ENCODE measurements at regions not wholly inside any gene's neighbourhood (a gene's known extent, or its start where the extent isn't known, plus 50 kb on each side); places are given as distances from the start of the nearest gene placed in this dataset.

DNA sequence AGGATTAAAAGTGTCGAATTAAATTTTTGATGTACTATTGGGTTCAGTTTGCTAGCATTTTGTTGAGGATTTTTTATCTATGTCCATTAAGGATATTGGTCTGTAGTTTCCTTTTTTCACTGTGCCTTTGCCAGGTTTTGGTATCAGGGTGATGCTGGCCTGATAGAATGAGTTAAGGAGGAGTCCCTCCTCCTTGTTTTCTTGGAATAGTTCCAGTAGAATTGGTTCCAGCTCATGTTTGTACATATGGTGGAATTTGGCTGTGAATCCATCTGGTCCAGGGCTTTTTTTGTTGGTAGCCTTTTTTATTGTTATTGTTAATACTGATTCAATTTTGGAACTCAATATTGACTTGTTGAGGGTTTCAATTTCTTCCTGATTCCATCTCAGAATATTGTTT lies 141.8 kb downstream of the SIM1 start:
- no peak for ATAC-seq
- Histone ChIP-seq H3K36me3 (no peaks in the 10 kb centered on the region), H3K27ac (no peak overlapping the region), H3K4me3 (no peak overlapping the region), H3K4me1 (no peaks in the 10 kb centered on the region), H3K9me3 (no peaks in the 10 kb centered on the region), H3K27me3 (no peaks in the 10 kb centered on the region)
- FAIRE-seq, result no peak
- DNase-seq, result no peak
- TF ChIP-seq, protein P1, sequence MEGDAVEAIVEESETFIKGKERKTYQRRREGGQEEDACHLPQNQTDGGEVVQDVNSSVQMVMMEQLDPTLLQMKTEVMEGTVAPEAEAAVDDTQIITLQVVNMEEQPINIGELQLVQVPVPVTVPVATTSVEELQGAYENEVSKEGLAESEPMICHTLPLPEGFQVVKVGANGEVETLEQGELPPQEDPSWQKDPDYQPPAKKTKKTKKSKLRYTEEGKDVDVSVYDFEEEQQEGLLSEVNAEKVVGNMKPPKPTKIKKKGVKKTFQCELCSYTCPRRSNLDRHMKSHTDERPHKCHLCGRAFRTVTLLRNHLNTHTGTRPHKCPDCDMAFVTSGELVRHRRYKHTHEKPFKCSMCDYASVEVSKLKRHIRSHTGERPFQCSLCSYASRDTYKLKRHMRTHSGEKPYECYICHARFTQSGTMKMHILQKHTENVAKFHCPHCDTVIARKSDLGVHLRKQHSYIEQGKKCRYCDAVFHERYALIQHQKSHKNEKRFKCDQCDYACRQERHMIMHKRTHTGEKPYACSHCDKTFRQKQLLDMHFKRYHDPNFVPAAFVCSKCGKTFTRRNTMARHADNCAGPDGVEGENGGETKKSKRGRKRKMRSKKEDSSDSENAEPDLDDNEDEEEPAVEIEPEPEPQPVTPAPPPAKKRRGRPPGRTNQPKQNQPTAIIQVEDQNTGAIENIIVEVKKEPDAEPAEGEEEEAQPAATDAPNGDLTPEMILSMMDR (IDR thresholded peaks at IDR 0.05), result no peak
- WGBS, 2 donors, result 68 to 76% methylated on average over 1 of the region's 1 CpG
- intact Hi-C loops (cut with DNase I), result no loop called here

DNA sequence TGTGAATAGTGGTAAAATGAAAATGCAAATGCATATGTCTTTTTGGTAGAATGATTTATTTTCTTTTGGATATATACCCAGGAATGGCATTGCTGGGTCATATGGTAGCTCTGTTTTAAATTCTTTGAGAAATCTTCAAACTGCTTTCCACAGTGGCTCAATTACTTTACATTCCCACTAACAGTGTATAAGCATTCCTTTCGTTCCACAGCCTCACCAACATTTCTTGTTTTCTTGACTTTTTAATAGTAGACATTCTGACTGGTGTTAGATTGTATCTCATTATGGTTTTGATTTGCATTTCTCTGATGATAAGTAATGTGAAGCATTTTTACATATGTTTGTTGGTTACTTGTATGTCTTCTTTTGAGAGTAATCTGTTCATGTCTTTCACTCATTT lies 144.0 kb downstream of the SIM1 start:
- H3K27ac ChIP-seq, result no peak overlapping the region
- TF ChIP-seq, protein P1 (IDR thresholded peaks at IDR 0.05), result no peak
- DNase-seq (no peak), FAIRE-seq (no peak), ATAC-seq (no peak)
- no peaks in the 10 kb centered on the region for H3K4me1 ChIP-seq
- intact Hi-C loops (cut with DNase I), result no loop called here
- no peak overlapping the region for H3K4me3 ChIP-seq
- no peaks in the 10 kb centered on the region for H3K36me3 ChIP-seq
- H3K9me3 ChIP-seq, result no peaks in the 10 kb centered on the region
- peaks cover 0 to 3% (median 0%) of the 10 kb centered on the region in 4 donors for H3K27me3 ChIP-seq
- WGBS, 2 donors, result 68 to 80% methylated on average over 1 of the region's 1 CpG

DNA sequence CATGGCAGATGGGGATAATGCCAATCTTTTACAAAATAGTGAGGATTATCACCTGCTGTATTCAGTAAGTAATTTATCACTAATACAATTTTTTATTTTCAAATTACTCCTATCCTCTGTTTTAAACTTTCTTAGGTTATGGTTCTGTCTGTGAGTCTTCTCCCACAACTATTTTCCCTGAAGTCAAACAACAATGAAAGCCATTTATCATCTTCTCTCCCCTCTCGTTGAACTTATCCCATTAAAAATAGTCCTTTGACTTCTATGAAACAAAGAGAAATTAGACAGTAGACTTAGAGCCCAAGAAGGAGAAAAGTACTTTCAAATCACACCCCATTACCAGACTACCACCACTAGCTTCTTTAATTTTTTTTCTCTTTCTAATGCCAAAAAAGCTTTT lies 147.7 kb downstream of the SIM1 start:
- ATAC-seq, result no peak
- no peaks in the 10 kb centered on the region for H3K36me3 ChIP-seq
- intact Hi-C loops (cut with DNase I), result no loop called here
- H3K4me1 ChIP-seq, result no peaks in the 10 kb centered on the region
- H3K9me3 ChIP-seq, result no peaks in the 10 kb centered on the region
- no peak overlapping the region for H3K27ac ChIP-seq
- TF ChIP-seq, protein P1 (IDR thresholded peaks at IDR 0.05), result no peak
- DNase-seq, result no peak
- H3K27me3 ChIP-seq, result peaks cover 0 to 3% (median 0%) of the 10 kb centered on the region in 4 donors
- H3K4me3 ChIP-seq, result no peak overlapping the region
- no peak for FAIRE-seq
- whole genome bisulfite sequencing, 2 donors, result 10 to 32% methylated on average over 1 of the region's 1 CpG

DNA sequence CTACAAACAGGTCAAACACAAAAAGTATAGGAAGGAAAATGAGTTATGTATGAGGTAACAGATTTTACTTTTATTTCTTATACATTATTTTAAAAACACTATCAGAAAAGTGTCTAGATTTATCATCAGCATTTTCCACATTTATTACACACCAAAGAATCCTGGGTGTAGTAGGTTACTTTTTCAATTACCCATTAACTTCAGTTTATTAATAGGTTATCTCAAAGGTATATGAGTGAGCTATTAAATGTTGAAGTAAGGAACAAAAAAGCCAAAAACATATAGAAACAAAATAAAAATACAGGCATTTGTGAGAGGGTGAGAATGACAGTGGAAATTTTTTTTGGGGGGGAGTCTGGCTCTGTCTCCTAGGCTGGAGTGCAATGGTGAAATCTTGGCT lies 150.5 kb downstream of the SIM1 start:
- no peaks in the 10 kb centered on the region for H3K36me3 ChIP-seq
- TF ChIP-seq, protein P1 (IDR thresholded peaks at IDR 0.05), result no peak
- no peak for DNase-seq
- FAIRE-seq, result no peak
- no peak overlapping the region for H3K27ac ChIP-seq
- no peak overlapping the region for H3K4me3 ChIP-seq
- no peaks in the 10 kb centered on the region for H3K4me1 ChIP-seq
- no peaks in the 10 kb centered on the region for H3K9me3 ChIP-seq
- intact Hi-C loops (cut with DNase I), result no loop called here
- ATAC-seq, result no peak
- H3K27me3 ChIP-seq, result peaks cover 0 to 3% (median 0%) of the 10 kb centered on the region in 4 donors

DNA sequence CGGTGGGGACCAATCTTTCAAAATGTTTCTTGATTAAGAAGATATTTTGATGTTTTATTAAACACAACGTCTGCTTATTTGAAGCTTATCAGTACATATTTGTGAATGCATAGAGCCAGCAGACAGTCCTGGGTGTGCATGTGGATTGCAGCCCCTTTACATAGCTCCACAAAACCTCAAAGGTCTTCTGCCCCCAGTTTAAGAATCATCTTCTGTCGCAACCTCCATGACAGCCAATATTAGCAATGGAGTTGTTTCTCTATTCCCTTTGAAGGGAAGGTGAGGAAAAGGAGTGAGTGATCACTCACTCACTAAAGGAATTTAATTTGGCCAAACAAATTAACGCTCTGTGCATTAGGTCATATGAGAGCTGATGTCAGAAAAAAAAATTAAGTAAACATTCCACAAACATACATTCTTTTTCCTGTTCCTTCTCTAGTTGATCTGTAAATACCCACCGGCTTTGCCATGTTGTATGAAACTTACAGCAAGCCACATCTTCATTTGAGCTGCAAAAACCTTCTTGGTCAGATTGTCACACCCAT lies 152.9 kb downstream of the SIM1 start:
- no peak overlapping the region for H3K27ac ChIP-seq
- H3K36me3 ChIP-seq, result no peaks in the 10 kb centered on the region
- peaks cover 0 to 3% (median 0%) of the 10 kb centered on the region in 4 donors for H3K27me3 ChIP-seq
- H3K9me3 ChIP-seq, result no peaks in the 10 kb centered on the region
- TF ChIP-seq, protein P1 (IDR thresholded peaks at IDR 0.05), result no peak
- H3K4me1 ChIP-seq, result no peaks in the 10 kb centered on the region
- WGBS, 2 donors, result 43 to 50% methylated on average over 5 of the region's 5 CpGs
- intact Hi-C loops (cut with DNase I), result no loop called here
- ATAC-seq (no peak), DNase-seq (no peak), FAIRE-seq (no peak)
- no peak overlapping the region for H3K4me3 ChIP-seq
